ENCODE measurements at regions not wholly inside any gene's neighbourhood (a gene's known extent, or its start where the extent isn't known, plus 50 kb on each side); places are given as distances from the start of the nearest gene placed in this dataset.

- no peak overlapping the region for H3K4me3 ChIP-seq
- no peak overlapping the region for H2AFZ ChIP-seq
- no peaks in the 10 kb centered on the region for H4K20me1 ChIP-seq (ENCODE audit: insufficient read depth)
- H3K27ac ChIP-seq = no peak overlapping the region
- peaks cover 73% of the 10 kb centered on the region for H3K27me3 ChIP-seq (replicated peaks; ENCODE audit: insufficient read depth)
- WGBS, 2 experiments (ENCODE audit: low coverage in 1 of 2, low lambda C conversion rate in 2 of 2, missing lambda C conversion rate in 2 of 2) = 78 to 84% methylated on average over 14 of the region's 14 CpGs
- H3K9me3 ChIP-seq (ENCODE audit: low read depth) = no peaks in the 10 kb centered on the region
- DNase-seq = no peak
- no peaks in the 10 kb centered on the region for H3K79me2 ChIP-seq (ENCODE audit: insufficient read depth)
- no peaks in the 10 kb centered on the region for H3K36me3 ChIP-seq (ENCODE audit: low read depth)
- H3K9ac ChIP-seq = no peak overlapping the region
- no peaks in the 10 kb centered on the region for H3K9me2 ChIP-seq (ENCODE audit: insufficient read depth)
- no peaks in the 10 kb centered on the region for H3K4me1 ChIP-seq (ENCODE audit: insufficient read depth)
- no peak overlapping the region for H3K4me2 ChIP-seq (ENCODE audit: unreplicated experiment)
- in situ Hi-C loops (cut with MboI) = no loop called here
- H3F3A ChIP-seq (ENCODE audit: insufficient read depth) = no peaks in the 10 kb centered on the region
- TF ChIP-seq EZH2phosphoT487 (IDR thresholded peaks at IDR 0.05; ENCODE audit: insufficient read depth, low read depth) (no peak), EZH2 (IDR thresholded peaks at IDR 0.05; ENCODE audit: insufficient read depth, poor library complexity, severe bottlenecking) (no peak)
These were observed 66.4 kb upstream of the EDAR start for GRCh38 chr2:109055435-109055834.

- no peaks in the 10 kb centered on the region for H3K36me3 ChIP-seq (ENCODE audit: low read depth)
- no peak overlapping the region for H3K4me3 ChIP-seq
- H3K4me1 ChIP-seq (ENCODE audit: insufficient read depth) = no peaks in the 10 kb centered on the region
- H3K79me2 ChIP-seq (ENCODE audit: insufficient read depth) = no peaks in the 10 kb centered on the region
- no peaks in the 10 kb centered on the region for H4K20me1 ChIP-seq (ENCODE audit: insufficient read depth)
- peaks cover 73% of the 10 kb centered on the region for H3K27me3 ChIP-seq (replicated peaks; ENCODE audit: insufficient read depth)
- no peaks in the 10 kb centered on the region for H3K9me3 ChIP-seq (ENCODE audit: low read depth)
- H3K4me2 ChIP-seq (ENCODE audit: unreplicated experiment) = no peak overlapping the region
- H3K9me2 ChIP-seq (ENCODE audit: insufficient read depth) = no peaks in the 10 kb centered on the region
- 64 to 70% methylated on average over 3 of the region's 3 CpGs for WGBS, 2 experiments (ENCODE audit: low coverage in 1 of 2, low lambda C conversion rate in 2 of 2, missing lambda C conversion rate in 2 of 2)
- no peak overlapping the region for H3K9ac ChIP-seq
- H3F3A ChIP-seq (ENCODE audit: insufficient read depth) = no peaks in the 10 kb centered on the region
- DNase-seq = no peak
- TF ChIP-seq EZH2phosphoT487 (IDR thresholded peaks at IDR 0.05; ENCODE audit: insufficient read depth, low read depth) = no peak
- no peak for TF ChIP-seq EZH2 (IDR thresholded peaks at IDR 0.05; ENCODE audit: insufficient read depth, poor library complexity, severe bottlenecking)
- in situ Hi-C loops (cut with MboI) = no loop called here
- H3K27ac ChIP-seq = no peak overlapping the region
- H2AFZ ChIP-seq = no peak overlapping the region
These were observed 65.8 kb upstream of the EDAR start for GRCh38 chr2:109054865-109055264.

GRCh38 chr2:109053716-109054115, 64.7 kb upstream of the EDAR start:
- 61 to 62% methylated on average over 9 of the region's 9 CpGs for WGBS, 2 experiments (ENCODE audit: low coverage in 1 of 2, low lambda C conversion rate in 2 of 2, missing lambda C conversion rate in 2 of 2)
- no peaks in the 10 kb centered on the region for H3F3A ChIP-seq (ENCODE audit: insufficient read depth)
- no peaks in the 10 kb centered on the region for H3K4me1 ChIP-seq (ENCODE audit: insufficient read depth)
- no peaks in the 10 kb centered on the region for H3K9me2 ChIP-seq (ENCODE audit: insufficient read depth)
- no peak for DNase-seq
- in situ Hi-C loops (cut with MboI) = no loop called here
- no peak overlapping the region for H2AFZ ChIP-seq
- no peak overlapping the region for H3K27ac ChIP-seq
- H3K36me3 ChIP-seq (ENCODE audit: low read depth) = no peaks in the 10 kb centered on the region
- no peak overlapping the region for H3K4me2 ChIP-seq (ENCODE audit: unreplicated experiment)
- no peaks in the 10 kb centered on the region for H3K9me3 ChIP-seq (ENCODE audit: low read depth)
- H3K9ac ChIP-seq = no peak overlapping the region
- peaks cover 79% of the 10 kb centered on the region for H3K27me3 ChIP-seq (replicated peaks; ENCODE audit: insufficient read depth)
- no peaks in the 10 kb centered on the region for H3K79me2 ChIP-seq (ENCODE audit: insufficient read depth)
- no peak for TF ChIP-seq EZH2phosphoT487 (IDR thresholded peaks at IDR 0.05; ENCODE audit: insufficient read depth, low read depth)
- TF ChIP-seq EZH2 (IDR thresholded peaks at IDR 0.05; ENCODE audit: insufficient read depth, poor library complexity, severe bottlenecking) = no peak
- no peaks in the 10 kb centered on the region for H4K20me1 ChIP-seq (ENCODE audit: insufficient read depth)
- H3K4me3 ChIP-seq = no peak overlapping the region

GRCh38 chr2:109052922-109053321, 63.9 kb upstream of the EDAR start:
- Histone ChIP-seq H3K4me1 (ENCODE audit: insufficient read depth) (no peaks in the 10 kb centered on the region), H3K36me3 (ENCODE audit: low read depth) (no peaks in the 10 kb centered on the region), H3K9me3 (ENCODE audit: low read depth) (no peaks in the 10 kb centered on the region), H3K27ac (no peak overlapping the region), H3K79me2 (ENCODE audit: insufficient read depth) (no peaks in the 10 kb centered on the region), H3K27me3 (replicated peaks; ENCODE audit: insufficient read depth) (peaks cover 80% of the 10 kb centered on the region), H3K4me3 (no peak overlapping the region), H3K9me2 (ENCODE audit: insufficient read depth) (no peaks in the 10 kb centered on the region), H3F3A (ENCODE audit: insufficient read depth) (no peaks in the 10 kb centered on the region), H2AFZ (no peak overlapping the region), H4K20me1 (ENCODE audit: insufficient read depth) (no peaks in the 10 kb centered on the region), H3K4me2 (ENCODE audit: unreplicated experiment) (no peak overlapping the region), H3K9ac (no peak overlapping the region)
- in situ Hi-C loops (cut with MboI) = no loop called here
- TF ChIP-seq EZH2 (IDR thresholded peaks at IDR 0.05; ENCODE audit: insufficient read depth, poor library complexity, severe bottlenecking) = no peak
- no peak for TF ChIP-seq EZH2phosphoT487 (IDR thresholded peaks at IDR 0.05; ENCODE audit: insufficient read depth, low read depth)
- no peak for DNase-seq
- 52 to 55% methylated on average over 6 of the region's 6 CpGs for WGBS, 2 experiments (ENCODE audit: low coverage in 1 of 2, low lambda C conversion rate in 2 of 2, missing lambda C conversion rate in 2 of 2)

GRCh38 chr2:109049022-109049421, 60.0 kb upstream of the EDAR start:
- Histone ChIP-seq H3F3A (ENCODE audit: insufficient read depth) (no peaks in the 10 kb centered on the region), H2AFZ (no peak overlapping the region), H3K4me1 (ENCODE audit: insufficient read depth) (no peaks in the 10 kb centered on the region), H3K36me3 (ENCODE audit: low read depth) (no peaks in the 10 kb centered on the region), H3K9me3 (ENCODE audit: low read depth) (no peaks in the 10 kb centered on the region), H3K9me2 (ENCODE audit: insufficient read depth) (no peaks in the 10 kb centered on the region), H3K9ac (no peak overlapping the region), H3K4me3 (no peak overlapping the region), H3K79me2 (ENCODE audit: insufficient read depth) (no peaks in the 10 kb centered on the region), H3K27me3 (replicated peaks; ENCODE audit: insufficient read depth) (peaks cover 58% of the 10 kb centered on the region), H3K4me2 (ENCODE audit: unreplicated experiment) (no peak overlapping the region), H4K20me1 (ENCODE audit: insufficient read depth) (no peaks in the 10 kb centered on the region), H3K27ac (no peak overlapping the region)
- no peak for DNase-seq
- in situ Hi-C loops (cut with MboI) = no loop called here
- WGBS, 2 experiments (ENCODE audit: low coverage in 1 of 2, low lambda C conversion rate in 2 of 2, missing lambda C conversion rate in 2 of 2) = 75 to 83% methylated on average over 6 of the region's 6 CpGs
- TF ChIP-seq EZH2phosphoT487 (IDR thresholded peaks at IDR 0.05; ENCODE audit: insufficient read depth, low read depth) (no peak), EZH2 (IDR thresholded peaks at IDR 0.05; ENCODE audit: insufficient read depth, poor library complexity, severe bottlenecking) (no peak)
